ENCODE measurements at regions not wholly inside any gene's neighbourhood (a gene's known extent, or its start where the extent isn't known, plus 50 kb on each side); places are given as distances from the start of the nearest gene placed in this dataset.

- no peak for DNase-seq
Observed at GRCh38 chr11:127627629-127628457, 627.3 kb upstream of the KIRREL3 start.

- DNase-seq, result no peak
Observed at GRCh38 chr11:127627204-127627603, 626.6 kb upstream of the KIRREL3 start.

GRCh38 chr11:127625402-127625801 lies 624.8 kb upstream of the KIRREL3 start:
- DNase-seq, result no peak

- DNase-seq, result no peak
Observed at GRCh38 chr11:127624306-127624856, 623.8 kb upstream of the KIRREL3 start.

- no peak for DNase-seq
Observed at GRCh38 chr11:127622686-127623085, 622.1 kb upstream of the KIRREL3 start.

- DNase-seq, result no peak
Observed at GRCh38 chr11:127620671-127621070, 620.1 kb upstream of the KIRREL3 start.

- DNase-seq, result no peak
Observed at GRCh38 chr11:127619946-127620345, 619.4 kb upstream of the KIRREL3 start.

- DNase-seq, result no peak
Observed at GRCh38 chr11:127618721-127619120, 618.2 kb upstream of the KIRREL3 start.

- DNase-seq, result no peak
Observed at GRCh38 chr11:127616158-127616557, 615.6 kb upstream of the KIRREL3 start.

GRCh38 chr11:127612607-127613006 lies 612.0 kb upstream of the KIRREL3 start:
- DNase-seq, result no peak

- DNase-seq, result no peak
Observed at GRCh38 chr11:127609025-127609773, 608.6 kb upstream of the KIRREL3 start.

GRCh38 chr11:127607487-127608085 lies 607.0 kb upstream of the KIRREL3 start:
- DNase-seq, result no peak

GRCh38 chr11:127601578-127601977 lies 601.0 kb upstream of the KIRREL3 start:
- no peak for DNase-seq

- DNase-seq, result no peak
Observed at GRCh38 chr11:127600674-127601073, 600.1 kb upstream of the KIRREL3 start.

- DNase-seq, result no peak
Observed at GRCh38 chr11:127598476-127598875, 597.9 kb upstream of the KIRREL3 start.

GRCh38 chr11:127596433-127596832 lies 595.9 kb upstream of the KIRREL3 start:
- DNase-seq, result no peak

- DNase-seq, result no peak
Observed at GRCh38 chr11:127592371-127592770, 591.8 kb upstream of the KIRREL3 start.

GRCh38 chr11:127590314-127590713 lies 589.7 kb upstream of the KIRREL3 start:
- DNase-seq, result no peak

GRCh38 chr11:127588431-127588830 lies 587.9 kb upstream of the KIRREL3 start:
- no peak for DNase-seq

- no peak for DNase-seq
Observed at GRCh38 chr11:127587511-127587910, 586.9 kb upstream of the KIRREL3 start.

GRCh38 chr11:127576210-127576609 lies 575.6 kb upstream of the KIRREL3 start:
- no peak for DNase-seq

GRCh38 chr11:127574478-127574877 lies 573.9 kb upstream of the KIRREL3 start:
- no peak for DNase-seq

- DNase-seq, result no peak
Observed at GRCh38 chr11:127568891-127569290, 568.3 kb upstream of the KIRREL3 start.
